T-cell (primary cell): ENCODE measurements at regions not wholly inside any gene's neighbourhood (a gene's known extent, or its start where the extent isn't known, plus 50 kb on each side); places are given as distances from the start of the nearest gene placed in this dataset.

Experiments
- ATAC-seq, 4 experiments: fragments of 200-7000 bp in 3 of 4; fragments of 150-1000 bp in 1 of 4; cut with Tn5 transposase; replicated peaks in 1 of 4; 1 replicate in 3 of 4; 2 replicates in 1 of 4; pipeline ENCODE4 v1.10.0; 2021; ENCODE audit warnings: moderate library complexity in 3 of 4, mild to moderate bottlenecking in 2 of 4, moderate number of reproducible peaks in 1 of 4
- CTCF ChIA-PET, 2 donors: fragments of 300-600 bp; sonication (Branson Sonifier 250); formaldehyde crosslinking; loops; one replicate each; lab custom pipeline; 2022; ENCODE audit warnings: antibody characterized with exemption in 2 of 2; lab: Charles Lee
- POLR2A ChIA-PET, 2 donors: fragments of 300-600 bp; sonication (Branson Sonifier 250); formaldehyde crosslinking; loops; one replicate each; lab custom pipeline; 2022; ENCODE audit warnings: antibody characterized with exemption in 2 of 2; lab: Charles Lee
- DNase-seq, 35 experiments: peaks; one replicate each; pipeline versions ENCODE4 v3.0.0 to v3.0.0-alpha.2; 2013 to 2023
- H3K27ac ChIP-seq: one replicate; pipeline ENCODE4 v1.5.1; 2013; ENCODE audit warnings: low read length
- H3K27me3 ChIP-seq, 2 experiments: replicated peaks in 1 of 2; 1 replicate in 1 of 2; 2 replicates in 1 of 2; pipeline versions ENCODE4 v1.6.1 to v1.7.0; 2013; ENCODE audit warnings: low read length in 1 of 2, mixed read lengths in 1 of 2; ENCODE audit not compliant: control insufficient read depth in 2 of 2, insufficient read depth in 2 of 2; ENCODE audit errors: extremely low read depth in 1 of 2
- H3K36me3 ChIP-seq, 2 donors: 1 replicate in 1 of 2; 2 replicates in 1 of 2; pipeline versions ENCODE4 v1.6.1 to v1.7.0; 2013; ENCODE audit warnings: low read length in 1 of 2; ENCODE audit not compliant: control insufficient read depth in 2 of 2, insufficient read depth in 1 of 2; ENCODE audit errors: extremely low read depth in 1 of 2
- H3K4me1 ChIP-seq, 2 experiments: 1 replicate in 1 of 2; 2 replicates in 1 of 2; pipeline versions ENCODE4 v1.6.1 to v1.7.0; 2013; ENCODE audit warnings: low read length in 2 of 2, mixed read lengths in 1 of 2; ENCODE audit not compliant: insufficient read depth in 2 of 2, control insufficient read depth in 1 of 2; ENCODE audit errors: extremely low read depth in 1 of 2
- H3K4me3 ChIP-seq, 2 donors: 1 replicate in 1 of 2; 2 replicates in 1 of 2; pipeline versions ENCODE4 v1.5.1 to v1.7.0; 2013; ENCODE audit warnings: mild to moderate bottlenecking in 2 of 2, low read length in 1 of 2, moderate library complexity in 1 of 2; ENCODE audit not compliant: control insufficient read depth in 1 of 2; ENCODE audit errors: extremely low read depth in 1 of 2
- H3K9me3 ChIP-seq: 2 replicates; pipeline ENCODE4 v1.7.0; 2013
- H3K27ac Mint-ChIP-seq, 2 donors: one replicate each; pipeline ENCODE4 v1.8.0; 2020 to 2021; ENCODE audit warnings: mild to moderate bottlenecking in 2 of 2, mixed read lengths in 2 of 2
- H3K27me3 Mint-ChIP-seq, 2 donors: one replicate each; pipeline ENCODE4 v1.8.0; 2021 to 2022; ENCODE audit warnings: mixed read lengths in 2 of 2
- H3K36me3 Mint-ChIP-seq: one replicate; pipeline ENCODE4 v1.8.0; 2021; ENCODE audit warnings: mixed read lengths
- H3K4me1 Mint-ChIP-seq, 3 donors: one replicate each; pipeline ENCODE4 v1.8.0; 2020 to 2022; ENCODE audit warnings: mixed read lengths in 3 of 3, mild to moderate bottlenecking in 1 of 3
- H3K4me3 Mint-ChIP-seq, 3 donors: one replicate each; pipeline ENCODE4 v1.8.0; 2020 to 2022; ENCODE audit warnings: mild to moderate bottlenecking in 3 of 3, mixed read lengths in 3 of 3, moderate library complexity in 3 of 3
- H3K9me3 Mint-ChIP-seq, 3 donors: one replicate each; pipeline ENCODE4 v1.8.0; 2020 to 2022; ENCODE audit warnings: mixed read lengths in 3 of 3
- WGBS: methylation state at CpG from one replicate; pipeline ENCODE4 v1.1.5; 2013; ENCODE audit warnings: missing lambda C conversion rate; ENCODE audit not compliant: insufficient coverage; 5-methylcytosine and 5-hydroxymethylcytosine counted together

DNA sequence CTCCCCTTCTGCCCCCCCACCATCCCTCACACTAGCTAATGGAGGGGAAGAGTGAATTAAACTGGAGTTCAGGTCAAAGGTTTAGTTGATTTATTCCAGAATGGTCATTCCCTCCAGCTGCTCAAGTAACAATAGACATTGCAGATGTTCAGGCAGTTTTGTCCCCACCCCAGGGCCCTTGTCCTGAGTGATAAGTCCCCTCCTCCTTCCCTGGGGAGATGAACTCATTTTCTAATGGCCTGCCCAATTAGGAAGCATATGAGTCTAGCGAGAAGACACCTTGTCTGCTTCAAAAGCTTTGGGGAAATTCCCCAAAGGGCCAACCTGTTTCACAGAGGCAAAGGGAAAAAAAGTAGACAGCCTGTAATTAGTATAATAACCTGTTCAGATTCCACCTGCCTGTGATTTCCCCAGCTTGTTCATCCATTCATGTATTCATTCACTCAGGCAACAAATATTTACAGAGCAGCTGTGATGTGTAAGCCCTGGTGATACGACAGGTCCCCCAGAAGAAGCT is 165.3 kb downstream of the SHQ1 start:
- no peaks in the 10 kb centered on the region for H3K9me3 Mint-ChIP-seq
- Histone ChIP-seq H3K27ac (no peak overlapping the region), H3K4me3 (no peak overlapping the region), H3K4me1 (no peaks in the 10 kb centered on the region), H3K36me3 (no peaks in the 10 kb centered on the region), H3K27me3 (no peaks in the 10 kb centered on the region), H3K9me3 (no peaks in the 10 kb centered on the region)
- peaks cover 0 to 4% (median 2%) of the 10 kb centered on the region in 3 donors for H3K4me1 Mint-ChIP-seq
- no peak overlapping the region for H3K27ac Mint-ChIP-seq
- 67% methylated on average over 1 of the region's 2 CpGs for WGBS
- ChIA-PET POLR2A (no interaction called here), CTCF (interaction anchor here (0.6 to 0.7 kb wide), 2 partner anchors 9 to 127 kb away, joined by 8 to 10 read pairs; no protein-coding TSS in a partner anchor)
- H3K36me3 Mint-ChIP-seq: no peaks in the 10 kb centered on the region
- no peaks in the 10 kb centered on the region for H3K27me3 Mint-ChIP-seq
- no peak for ATAC-seq
- no peak overlapping the region for H3K4me3 Mint-ChIP-seq
- DNase-seq: no peak

DNA sequence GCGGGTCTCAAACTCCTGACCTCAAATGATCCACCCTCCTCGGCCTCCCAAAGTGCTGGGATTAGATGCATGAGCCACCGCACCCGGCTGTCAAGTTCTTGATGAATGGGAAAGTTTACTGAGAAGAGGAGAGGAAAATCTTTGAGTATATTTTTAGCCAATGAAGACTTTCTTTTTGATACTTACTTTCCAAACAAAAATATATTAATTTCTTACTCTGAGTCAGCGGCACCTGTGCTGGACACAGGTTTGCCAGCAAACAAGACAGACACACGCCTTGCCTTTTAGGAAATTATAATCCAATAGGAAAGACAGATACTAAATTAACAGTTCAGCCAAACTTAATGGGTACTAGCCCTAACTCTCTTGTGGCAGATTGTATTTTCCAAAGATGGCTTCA is 166.6 kb downstream of the SHQ1 start:
- ChIA-PET CTCF (no interaction called here), POLR2A (no interaction called here)
- Mint-ChIP-seq H3K36me3 (no peaks in the 10 kb centered on the region), H3K9me3 (no peaks in the 10 kb centered on the region), H3K27ac (no peak overlapping the region), H3K27me3 (no peaks in the 10 kb centered on the region), H3K4me1 (peaks cover 0 to 4% (median 2%) of the 10 kb centered on the region in 3 donors), H3K4me3 (no peak overlapping the region)
- Histone ChIP-seq H3K9me3 (no peaks in the 10 kb centered on the region), H3K4me1 (no peaks in the 10 kb centered on the region), H3K36me3 (no peaks in the 10 kb centered on the region), H3K4me3 (no peak overlapping the region), H3K27ac (no peak overlapping the region), H3K27me3 (no peaks in the 10 kb centered on the region)
- ATAC-seq (no peak), DNase-seq (no peak)
- WGBS: no CpG with 5 or more reads among the region's 6 CpGs

DNA sequence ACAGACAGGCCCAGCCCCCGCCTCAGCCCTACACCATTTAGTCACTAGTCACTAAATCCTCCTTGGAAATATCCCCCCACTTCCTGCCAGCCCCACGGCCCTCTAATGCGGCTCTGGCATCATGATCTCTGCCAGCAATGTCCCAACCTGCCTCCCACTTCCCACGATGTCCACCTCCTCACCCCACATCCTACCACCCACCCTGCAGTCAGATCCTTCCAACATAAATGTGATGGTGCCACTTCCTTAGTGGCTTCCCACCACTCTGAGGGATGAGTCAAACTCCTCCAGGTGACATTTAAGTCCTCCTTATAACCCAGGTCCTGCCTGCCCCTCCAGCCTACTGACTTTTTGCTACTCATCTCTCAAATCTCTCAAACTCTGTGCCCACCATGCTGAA is 167.5 kb downstream of the SHQ1 start:
- DNase-seq (no peak), ATAC-seq (no peak)
- no peaks in the 10 kb centered on the region for H3K4me1 ChIP-seq
- Mint-ChIP-seq H3K9me3 (no peaks in the 10 kb centered on the region), H3K4me1 (peaks cover 0 to 4% (median 2%) of the 10 kb centered on the region in 3 donors), H3K4me3 (no peak overlapping the region), H3K27ac (no peak overlapping the region), H3K27me3 (no peaks in the 10 kb centered on the region), H3K36me3 (no peaks in the 10 kb centered on the region)
- H3K36me3 ChIP-seq: no peaks in the 10 kb centered on the region
- H3K27me3 ChIP-seq: peaks cover 0 to 2% of the 10 kb centered on the region in 2 experiments
- 75% methylated on average over 4 of the region's 4 CpGs for WGBS
- no peaks in the 10 kb centered on the region for H3K9me3 ChIP-seq
- ChIA-PET POLR2A (no interaction called here), CTCF (no interaction called here)
- H3K4me3 ChIP-seq: no peak overlapping the region
- no peak overlapping the region for H3K27ac ChIP-seq

DNA sequence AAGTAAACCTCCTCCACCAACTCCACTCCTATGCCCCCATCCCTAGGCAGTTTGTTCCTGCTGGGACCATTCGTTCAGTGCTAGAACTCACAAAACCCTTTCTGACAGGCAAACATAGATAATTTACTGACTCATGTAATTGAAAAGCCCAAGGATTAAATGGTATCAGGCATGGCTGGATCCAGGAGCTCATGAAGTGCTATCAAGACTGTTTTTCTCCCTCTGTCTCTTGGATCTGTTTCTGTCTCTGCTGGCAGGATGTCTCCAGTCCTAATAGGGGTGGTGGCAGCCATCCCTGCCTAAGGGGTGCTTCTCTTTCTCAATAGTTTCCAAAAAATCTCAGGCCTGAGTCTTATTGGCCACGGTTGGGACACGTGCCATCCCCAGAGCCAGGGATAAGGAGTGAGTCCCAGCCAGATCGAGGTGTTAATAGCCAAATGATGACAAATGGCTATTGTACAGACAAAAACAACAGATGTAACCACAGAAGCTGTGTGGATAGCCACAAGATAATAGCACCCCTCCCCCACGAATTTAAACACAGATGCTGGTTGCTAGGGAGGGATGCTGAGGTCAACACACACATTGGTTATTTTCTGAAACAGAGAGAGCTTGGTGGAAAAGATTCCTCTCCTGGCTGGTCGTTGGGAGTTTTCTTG is 168.6 kb downstream of the SHQ1 start:
- 80% methylated on average over 1 of the region's 6 CpGs for WGBS
- Mint-ChIP-seq H3K4me3 (no peak overlapping the region), H3K9me3 (no peaks in the 10 kb centered on the region), H3K27ac (no peak overlapping the region), H3K4me1 (peaks cover 0 to 4% (median 2%) of the 10 kb centered on the region in 3 donors), H3K27me3 (no peaks in the 10 kb centered on the region), H3K36me3 (no peaks in the 10 kb centered on the region)
- ChIA-PET CTCF (no interaction called here), POLR2A (no interaction called here)
- no peaks in the 10 kb centered on the region for H3K36me3 ChIP-seq
- no peak overlapping the region for H3K4me3 ChIP-seq
- H3K9me3 ChIP-seq: no peaks in the 10 kb centered on the region
- no peaks in the 10 kb centered on the region for H3K4me1 ChIP-seq
- H3K27me3 ChIP-seq: peaks cover 0 to 2% of the 10 kb centered on the region in 2 experiments
- no peak for ATAC-seq
- H3K27ac ChIP-seq: no peak overlapping the region
- DNase-seq: no peak

DNA sequence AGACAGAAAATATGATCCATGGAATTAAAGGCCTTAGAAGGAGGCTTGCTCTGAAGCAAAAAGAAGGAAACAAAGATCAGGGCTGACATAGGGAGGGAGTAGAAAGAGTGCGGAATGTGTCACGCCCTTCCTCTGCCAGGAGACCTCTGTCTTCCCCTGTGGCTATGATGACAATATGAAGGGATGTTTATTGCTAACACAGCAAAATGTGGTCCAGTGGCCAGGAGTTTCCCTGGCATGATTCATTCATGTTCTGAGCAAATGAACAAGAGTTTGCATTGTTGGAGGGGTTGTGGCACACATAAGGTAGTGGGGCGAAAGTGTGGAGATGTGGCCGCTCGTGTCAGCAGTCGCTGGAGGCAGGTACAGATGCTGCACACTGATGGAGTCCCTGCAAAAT is 169.4 kb downstream of the SHQ1 start:
- no peak for DNase-seq
- Histone ChIP-seq H3K4me3 (no peak overlapping the region), H3K4me1 (no peaks in the 10 kb centered on the region), H3K36me3 (no peaks in the 10 kb centered on the region), H3K27me3 (peaks cover 0 to 2% of the 10 kb centered on the region in 2 experiments), H3K27ac (no peak overlapping the region), H3K9me3 (no peaks in the 10 kb centered on the region)
- Mint-ChIP-seq H3K9me3 (no peaks in the 10 kb centered on the region), H3K27me3 (no peaks in the 10 kb centered on the region), H3K4me1 (peaks cover 0 to 4% (median 2%) of the 10 kb centered on the region in 3 donors), H3K4me3 (no peak overlapping the region), H3K27ac (no peak overlapping the region), H3K36me3 (no peaks in the 10 kb centered on the region)
- ATAC-seq: no peak
- WGBS: 89% methylated on average over 2 of the region's 6 CpGs
- POLR2A ChIA-PET: no interaction called here
- CTCF ChIA-PET: no interaction called here

DNA sequence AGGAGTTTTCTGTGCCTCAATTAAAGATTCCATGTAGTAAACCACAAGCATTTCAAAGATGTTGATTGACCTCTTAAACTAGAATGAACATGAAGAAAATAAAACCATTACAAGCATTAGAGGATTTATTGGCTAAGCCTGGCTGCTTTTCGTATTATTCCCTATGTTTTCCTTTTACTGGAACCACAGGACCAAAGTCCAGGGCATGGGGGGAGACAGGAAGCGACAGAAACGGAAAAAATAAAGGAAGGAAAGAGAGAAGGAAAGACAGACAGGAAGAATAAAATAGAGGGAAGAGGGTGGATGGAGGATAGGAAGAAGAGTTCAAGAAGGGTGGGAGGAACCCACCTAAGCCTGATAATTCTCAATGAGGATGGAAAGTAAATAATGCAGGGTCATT is 169.9 kb downstream of the SHQ1 start:
- DNase-seq: no peak
- Mint-ChIP-seq H3K9me3 (no peaks in the 10 kb centered on the region), H3K36me3 (no peaks in the 10 kb centered on the region), H3K4me3 (no peak overlapping the region), H3K27me3 (no peaks in the 10 kb centered on the region), H3K27ac (no peak overlapping the region), H3K4me1 (peaks cover 0 to 4% (median 2%) of the 10 kb centered on the region in 3 donors)
- no peak overlapping the region for H3K4me3 ChIP-seq
- no peaks in the 10 kb centered on the region for H3K9me3 ChIP-seq
- no CpG with 5 or more reads among the region's 3 CpGs for WGBS
- H3K4me1 ChIP-seq: no peaks in the 10 kb centered on the region
- no peaks in the 10 kb centered on the region for H3K36me3 ChIP-seq
- CTCF ChIA-PET: no interaction called here
- H3K27me3 ChIP-seq: peaks cover 0 to 4% of the 10 kb centered on the region in 2 experiments
- H3K27ac ChIP-seq: no peak overlapping the region
- no peak for ATAC-seq
- POLR2A ChIA-PET: no interaction called here
